ENCODE measurements at regions not wholly inside any gene's neighbourhood (a gene's known extent, or its start where the extent isn't known, plus 50 kb on each side); places are given as distances from the start of the nearest gene placed in this dataset.

- ATAC-seq (no peak), DNase-seq (no peak)
- intact Hi-C loops (cut with micrococcal nuclease), result no loop called here
These were observed 478.0 kb downstream of the BRINP1 start for GRCh38 chr9:118891213-118891612.

- intact Hi-C loops (cut with micrococcal nuclease), result no loop called here
- DNase-seq (no peak), ATAC-seq (no peak)
These were observed 472.8 kb downstream of the BRINP1 start for GRCh38 chr9:118896324-118897000.

GRCh38 chr9:118918180-118918579, 451.1 kb downstream of the BRINP1 start:
- DNase-seq, result no peak
- ATAC-seq, result no peak

GRCh38 chr9:118928722-118929121, 440.5 kb downstream of the BRINP1 start:
- no peak for DNase-seq
- intact Hi-C loops (cut with micrococcal nuclease), result no loop called here
- peak; percentile 37 for ATAC-seq

More at GRCh38 chr9:118918180-118918579, 451.1 kb downstream of the BRINP1 start:
- intact Hi-C loops (cut with micrococcal nuclease), result no loop called here

GRCh38 chr9:118929287-118929686, 439.9 kb downstream of the BRINP1 start:
- peak; percentile 80 for ATAC-seq
- intact Hi-C loops (cut with micrococcal nuclease), result no loop called here

GRCh38 chr9:118931941-118932340, 437.3 kb downstream of the BRINP1 start:
- ATAC-seq (no peak), DNase-seq (no peak)
- intact Hi-C loops (cut with micrococcal nuclease), result no loop called here

More at GRCh38 chr9:118929287-118929686, 439.9 kb downstream of the BRINP1 start:
- no peak for DNase-seq

- ATAC-seq (no peak), DNase-seq (no peak)
- intact Hi-C loops (cut with micrococcal nuclease), result no loop called here
These were observed 430.7 kb downstream of the BRINP1 start for GRCh38 chr9:118938581-118938980.

- intact Hi-C loops (cut with micrococcal nuclease), result no loop called here
- ATAC-seq (no peak), DNase-seq (no peak)
These were observed 428.8 kb downstream of the BRINP1 start for GRCh38 chr9:118940473-118940872.

- no peak for ATAC-seq
- no peak for DNase-seq
- intact Hi-C loops (cut with micrococcal nuclease), result no loop called here
These were observed 422.6 kb downstream of the BRINP1 start for GRCh38 chr9:118946669-118947068.

GRCh38 chr9:118954857-118955256, 414.4 kb downstream of the BRINP1 start:
- DNase-seq, result no peak
- intact Hi-C loops (cut with micrococcal nuclease), result no loop called here

GRCh38 chr9:118957585-118957984, 411.6 kb downstream of the BRINP1 start:
- ATAC-seq (no peak), DNase-seq (no peak)
- intact Hi-C loops (cut with micrococcal nuclease), result no loop called here

More at GRCh38 chr9:118954857-118955256, 414.4 kb downstream of the BRINP1 start:
- no peak for ATAC-seq

GRCh38 chr9:118959366-118959765, 409.9 kb downstream of the BRINP1 start:
- intact Hi-C loops (cut with micrococcal nuclease), result no loop called here
- DNase-seq (no peak), ATAC-seq (no peak)

- intact Hi-C loops (cut with micrococcal nuclease), result no loop called here
These were observed 407.4 kb downstream of the BRINP1 start for GRCh38 chr9:118961857-118962256.

GRCh38 chr9:118962426-118962825, 406.8 kb downstream of the BRINP1 start:
- ATAC-seq, result peak; percentile 28
- intact Hi-C loops (cut with micrococcal nuclease), result no loop called here
- DNase-seq, result no peak

More at GRCh38 chr9:118961857-118962256, 407.4 kb downstream of the BRINP1 start:
- ATAC-seq (peak; percentile 86), DNase-seq (no peak)

GRCh38 chr9:118963674-118964073, 405.6 kb downstream of the BRINP1 start:
- intact Hi-C loops (cut with micrococcal nuclease), result no loop called here
- no peak for DNase-seq
- ATAC-seq, result no peak

- DNase-seq, result no peak
- no peak for ATAC-seq
- intact Hi-C loops (cut with micrococcal nuclease), result no loop called here
These were observed 401.3 kb downstream of the BRINP1 start for GRCh38 chr9:118967901-118968300.

GRCh38 chr9:118975736-118976135, 393.5 kb downstream of the BRINP1 start:
- no peak for ATAC-seq
- intact Hi-C loops (cut with micrococcal nuclease), result no loop called here

GRCh38 chr9:118976160-118976559, 393.1 kb downstream of the BRINP1 start:
- intact Hi-C loops (cut with micrococcal nuclease), result no loop called here
- no peak for ATAC-seq
- no peak for DNase-seq

More at GRCh38 chr9:118975736-118976135, 393.5 kb downstream of the BRINP1 start:
- DNase-seq, result no peak

GRCh38 chr9:118984607-118985006, 384.6 kb downstream of the BRINP1 start:
- ATAC-seq (no peak), DNase-seq (no peak)
- intact Hi-C loops (cut with micrococcal nuclease), result no loop called here

GRCh38 chr9:118985851-118986250, 383.4 kb downstream of the BRINP1 start:
- intact Hi-C loops (cut with micrococcal nuclease), result no loop called here
- no peak for ATAC-seq
- no peak for DNase-seq

GRCh38 chr9:118987167-118987566, 382.1 kb downstream of the BRINP1 start:
- DNase-seq (no peak), ATAC-seq (peak; percentile 69)
- intact Hi-C loops (cut with micrococcal nuclease), result no loop called here
